Activated effector memory CD4-positive, alpha-beta T cell treated with Interleukin-2 at 50 U/mL for 16 hours (primary cell): ENCODE measurements at regions not wholly inside any gene's neighbourhood (a gene's known extent, or its start where the extent isn't known, plus 50 kb on each side); places are given as distances from the start of the nearest gene placed in this dataset.

Experiments
- DNase-seq: peaks from one replicate; pipeline ENCODE4 v3.0.0-alpha.2; 2020

DNA sequence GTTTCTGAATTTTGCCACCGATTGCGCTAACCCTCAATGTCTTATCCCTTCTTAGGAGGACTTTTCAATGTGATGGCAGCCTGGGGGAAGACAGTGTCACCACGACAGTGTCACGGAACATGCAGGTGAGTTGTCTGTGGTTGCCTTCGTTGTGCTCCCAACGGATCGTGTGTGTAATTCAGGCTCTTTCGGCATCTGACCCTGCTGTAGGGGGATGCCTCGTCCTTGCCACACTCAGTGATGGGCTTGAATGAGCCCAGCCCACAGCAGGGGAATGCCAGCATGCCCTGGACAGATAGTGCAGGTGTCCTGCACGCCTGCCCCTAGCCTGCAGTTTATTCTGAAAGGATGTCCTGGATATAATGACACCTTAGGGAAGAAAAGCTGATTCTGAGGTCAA, 123.8 kb upstream of the RTL1 start:
- DNase-seq: no peak

DNA sequence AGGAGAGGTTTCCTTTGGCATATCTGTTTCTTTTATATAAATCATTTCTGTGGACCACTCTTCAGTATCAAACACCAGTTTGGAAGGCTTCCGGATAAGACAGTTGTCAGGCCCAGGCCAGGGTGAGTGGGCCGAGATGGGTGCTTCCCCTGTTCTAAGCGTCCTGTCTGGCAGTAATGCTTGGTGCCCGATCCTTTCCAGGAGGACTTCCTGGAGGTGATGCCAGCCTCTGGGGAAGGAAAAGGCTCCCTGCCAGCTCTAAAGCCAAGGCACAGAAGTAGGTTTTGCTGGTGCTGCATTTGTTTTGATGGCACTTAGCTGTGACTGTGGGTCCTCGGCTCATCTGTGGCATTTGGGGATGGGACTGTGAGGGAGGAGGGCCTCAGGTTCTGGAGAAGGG, 124.4 kb upstream of the RTL1 start:
- DNase-seq: no peak

GRCh38 chr14:101028971-101029667, 125.6 kb upstream of the RTL1 start:
- DNase-seq: no peak

GRCh38 chr14:101029668-101030290, 126.3 kb upstream of the RTL1 start:
- no peak for DNase-seq

GRCh38 chr14:101030586-101030985, 127.1 kb upstream of the RTL1 start:
- DNase-seq: no peak

DNA sequence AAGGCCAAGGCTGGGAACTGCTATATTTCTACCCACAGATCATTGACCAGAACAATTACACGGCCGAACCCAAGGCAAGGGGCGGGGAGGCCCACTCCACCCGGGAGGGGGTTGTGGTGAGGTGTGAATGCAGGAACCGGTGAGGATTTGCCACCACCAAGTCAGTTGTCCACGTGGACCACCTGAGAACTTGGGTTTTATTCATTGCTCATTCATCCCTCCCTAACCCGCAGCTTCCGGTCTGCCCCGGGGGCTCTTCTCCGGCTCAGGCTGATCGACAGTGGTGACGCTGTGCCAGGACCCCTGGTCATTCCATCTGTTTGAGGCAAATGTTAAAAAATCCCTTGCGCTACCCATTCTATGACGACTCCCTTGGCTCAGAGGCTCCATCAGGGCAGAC, 127.7 kb upstream of the RTL1 start:
- DNase-seq: no peak

DNA sequence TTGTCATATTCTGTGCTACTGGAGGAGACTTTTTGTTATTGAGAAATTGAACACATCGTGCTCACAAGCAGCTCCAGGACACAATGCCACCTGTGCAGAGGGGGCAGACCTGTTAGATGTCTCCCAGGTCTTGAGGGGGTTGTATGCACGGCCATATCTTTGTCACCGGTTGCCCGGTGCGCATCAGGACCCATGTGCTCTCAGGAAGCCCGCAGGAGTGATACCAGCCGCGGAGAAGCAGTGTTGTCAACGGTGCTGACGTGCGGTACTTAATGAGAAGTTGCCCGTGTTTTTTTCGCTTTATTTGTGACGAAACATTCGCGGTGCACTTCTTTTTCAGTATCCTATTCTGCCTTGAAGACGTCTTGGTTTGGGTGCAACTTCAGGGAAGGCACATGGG, 128.2 kb upstream of the RTL1 start:
- no peak for DNase-seq

DNA sequence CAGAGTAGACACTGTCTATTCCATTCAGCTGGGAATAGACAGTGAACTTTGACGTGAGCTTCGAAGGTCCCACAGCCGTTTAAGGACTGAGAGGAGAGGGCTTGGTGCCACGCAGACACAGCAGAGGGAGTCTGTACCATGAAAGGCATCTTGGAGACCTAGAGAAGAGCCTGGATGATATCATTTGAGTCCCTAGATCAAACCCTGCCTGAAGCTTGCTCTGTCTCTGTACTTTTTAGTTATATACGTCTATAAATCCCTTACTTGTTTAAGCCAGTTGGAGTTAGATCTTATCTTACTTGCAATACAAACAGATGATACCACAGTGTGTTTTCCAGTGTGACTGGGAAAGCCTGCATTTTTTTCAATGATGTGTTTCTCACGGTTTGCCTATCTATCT, 128.9 kb upstream of the RTL1 start:
- no peak for DNase-seq

DNA sequence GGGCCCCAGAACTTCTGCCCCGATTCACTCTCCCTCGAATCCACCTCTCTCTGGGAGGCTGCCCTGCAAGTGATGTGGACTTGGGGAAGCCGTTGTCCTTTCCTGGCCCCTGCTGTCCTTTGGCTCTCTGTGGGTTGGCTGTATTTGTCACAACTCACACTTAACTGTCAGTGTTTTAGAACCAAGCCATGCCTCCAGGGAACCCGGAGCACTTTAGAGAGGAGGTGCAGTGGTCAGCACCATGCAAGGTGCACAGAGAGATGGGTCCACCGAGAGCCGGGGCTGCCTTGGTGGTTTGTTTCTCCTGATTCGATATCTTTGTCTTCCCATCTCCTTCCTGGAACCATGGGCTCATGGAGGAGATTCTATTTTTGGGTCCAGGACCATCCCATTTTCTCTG, 129.5 kb upstream of the RTL1 start:
- DNase-seq: no peak

DNA sequence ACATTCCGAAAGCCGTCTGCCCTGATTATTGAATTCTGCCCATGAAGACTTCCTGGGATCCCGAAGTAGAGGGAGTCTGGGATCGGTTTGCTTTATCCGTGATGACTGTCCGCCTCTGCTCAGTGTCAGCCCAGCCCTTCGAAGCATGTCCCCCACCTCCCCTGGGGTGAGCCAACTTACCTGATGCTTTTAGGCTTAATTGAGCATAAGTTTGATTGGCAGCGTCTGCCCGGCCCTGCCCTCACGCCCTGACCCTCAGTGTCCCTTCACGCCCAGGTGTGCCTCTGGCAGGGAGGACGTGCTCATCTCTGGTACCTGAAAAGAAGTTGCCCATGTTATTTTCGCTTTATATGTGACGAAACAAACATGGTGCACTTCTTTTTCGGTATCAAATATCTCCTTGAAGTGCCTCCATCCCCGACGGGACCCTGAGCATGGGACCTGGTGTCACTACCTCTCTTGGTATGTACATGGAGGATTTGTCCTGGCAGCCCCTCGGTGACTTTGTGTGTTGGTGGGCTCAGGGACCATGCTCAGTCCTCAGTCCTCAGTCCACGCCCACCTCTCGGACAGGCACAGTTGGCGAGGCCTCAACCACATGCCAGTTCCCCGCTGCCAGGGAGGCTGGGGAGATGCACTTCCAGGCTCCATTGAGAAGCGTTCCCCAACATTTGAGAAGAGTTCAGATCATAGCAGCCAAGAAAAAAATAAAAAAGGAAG, 130.1 kb upstream of the RTL1 start:
- no peak for DNase-seq

- DNase-seq: no peak
Observed at GRCh38 chr14:101034986-101035385, 131.5 kb upstream of the RTL1 start.

GRCh38 chr14:101035466-101036225, 132.1 kb upstream of the RTL1 start:
- DNase-seq: no peak

- DNase-seq: no peak
Observed at GRCh38 chr14:101037021-101037817, 133.7 kb upstream of the RTL1 start.

DNA sequence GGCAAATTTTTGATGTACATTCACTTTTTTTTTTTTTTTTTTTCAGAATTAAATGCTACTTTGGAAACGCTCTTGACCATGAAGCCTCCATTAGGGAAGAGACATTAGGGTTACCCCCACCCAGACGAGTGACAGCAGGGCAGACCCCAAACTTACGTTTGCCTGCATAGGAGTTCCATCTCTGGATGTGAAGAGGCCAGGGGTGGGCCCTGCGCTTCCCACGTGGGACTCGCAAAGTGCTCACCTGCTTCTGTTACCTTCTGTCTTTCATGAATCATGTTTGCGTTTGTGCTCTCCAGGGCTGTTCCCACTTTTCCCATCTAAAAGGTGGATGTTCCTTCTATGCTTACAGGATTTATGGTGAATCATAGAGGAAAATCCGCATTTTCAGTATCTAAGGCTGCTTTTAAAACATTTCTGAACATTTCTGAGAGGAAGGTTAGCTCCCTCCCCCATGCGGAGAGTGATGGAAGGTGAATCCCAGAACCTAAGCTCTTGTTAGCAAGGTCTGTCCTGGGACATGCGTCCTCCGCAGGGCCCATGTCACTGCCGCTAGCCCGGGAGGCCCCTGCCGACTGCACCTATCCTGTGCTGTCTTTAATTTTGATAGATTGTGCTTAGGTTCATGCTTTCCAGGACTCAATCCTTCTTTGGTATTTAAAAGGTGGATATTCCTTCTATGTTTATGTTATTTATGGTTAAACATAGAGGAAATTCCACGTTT, 135.7 kb upstream of the RTL1 start:
- DNase-seq: no peak

DNA sequence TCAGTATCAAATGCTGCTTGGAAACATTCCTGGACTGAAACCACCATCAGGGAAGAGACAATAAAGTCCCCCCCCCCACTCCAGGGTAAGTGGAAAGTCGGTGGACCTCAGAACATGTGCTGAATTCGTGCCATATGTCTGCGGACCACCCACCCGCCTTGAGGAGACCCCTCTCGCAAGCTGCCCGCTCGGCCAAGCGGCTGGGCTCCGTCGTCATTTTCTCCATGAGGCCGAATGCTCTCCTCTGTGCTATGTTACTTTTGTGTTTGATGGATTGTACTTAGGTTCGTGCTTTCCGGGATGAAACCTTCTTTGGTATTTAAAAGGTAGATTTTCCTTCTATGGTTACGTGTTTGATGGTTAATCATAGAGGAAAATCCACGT, 136.2 kb upstream of the RTL1 start:
- no peak for DNase-seq

GRCh38 chr14:101040538-101041442, 137.3 kb upstream of the RTL1 start:
- DNase-seq: no peak

DNA sequence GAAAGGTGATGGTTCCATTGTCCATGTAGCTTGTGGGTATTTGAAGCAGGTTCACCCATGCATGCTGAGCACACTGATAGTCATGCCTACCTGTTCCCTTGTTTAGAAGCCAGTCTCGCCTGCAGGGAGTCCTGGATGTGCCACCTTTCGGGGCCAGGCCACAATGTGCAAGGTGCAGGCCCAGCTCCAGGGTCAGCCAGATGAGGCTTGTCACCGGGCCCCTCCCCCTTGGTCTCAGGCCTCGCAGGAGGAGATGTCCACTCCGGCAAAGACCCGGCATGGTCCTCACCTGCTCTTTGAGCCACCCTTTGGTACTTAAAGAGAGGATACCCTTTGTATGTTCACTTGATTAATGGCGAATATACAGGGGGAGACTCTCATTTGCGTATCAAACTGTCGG, 140.4 kb upstream of the RTL1 start:
- DNase-seq: no peak

- no peak for DNase-seq
Observed at GRCh38 chr14:101044741-101045140, 141.2 kb upstream of the RTL1 start.

- DNase-seq: no peak
Observed at GRCh38 chr14:101045511-101045910, 142.0 kb upstream of the RTL1 start.

DNA sequence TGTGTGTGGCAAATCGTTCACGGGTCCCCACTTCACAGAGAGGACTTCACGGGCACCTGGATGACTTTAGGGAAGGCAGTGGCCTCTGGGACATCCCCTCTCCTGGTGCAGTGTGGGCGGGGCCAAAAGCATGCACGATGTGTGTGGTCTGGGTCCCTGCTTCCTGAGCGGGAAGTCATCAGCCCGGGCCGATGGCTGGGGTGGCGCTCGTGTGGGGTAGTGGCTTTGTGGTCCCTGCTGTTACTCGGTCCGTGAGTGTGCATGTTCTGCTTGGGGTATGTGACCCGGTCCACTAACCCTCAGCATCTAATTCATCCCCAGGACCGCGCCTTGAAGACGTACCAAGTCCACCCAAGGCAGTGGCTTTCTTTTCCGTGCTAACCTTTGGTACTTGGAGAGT, 142.5 kb upstream of the RTL1 start:
- no peak for DNase-seq

DNA sequence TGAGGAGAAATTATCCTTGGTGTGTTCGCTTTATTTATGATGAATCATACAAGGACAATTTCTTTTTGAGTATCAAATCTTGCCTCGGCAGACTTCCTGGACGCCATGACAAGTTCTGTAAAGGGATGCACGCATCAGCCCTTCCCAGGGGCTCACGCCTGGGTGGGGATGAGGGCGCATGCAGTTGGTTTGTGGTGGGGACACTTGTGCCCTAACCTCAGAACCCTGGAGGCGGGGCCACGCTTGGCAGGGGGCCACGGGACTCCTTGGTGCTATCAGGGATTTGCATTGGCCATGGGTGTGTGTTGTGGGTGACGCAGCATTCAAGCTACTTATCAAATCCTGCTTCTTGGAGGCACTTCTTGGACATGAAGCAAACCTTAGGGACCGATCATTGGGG, 143.8 kb upstream of the RTL1 start:
- no peak for DNase-seq
